Activated B cell treated with CpG ODN at 0.5 μM for 24 hours (primary cell): ENCODE measurements at regions not wholly inside any gene's neighbourhood (a gene's known extent, or its start where the extent isn't known, plus 50 kb on each side); places are given as distances from the start of the nearest gene placed in this dataset.

Experiments
- ATAC-seq: fragments of 200-7000 bp; cut with Tn5 transposase; one replicate; pipeline ENCODE4 v1.10.0; 2021; ENCODE audit warnings: low read depth, mild to moderate bottlenecking, moderate library complexity
- CTCF ChIA-PET: fragments of 350-600 bp; sonication (Branson Sonifier 250); formaldehyde crosslinking; loops from one replicate; lab custom pipeline; 2021; ENCODE audit warnings: antibody characterized with exemption; lab: Charles Lee
- POLR2A ChIA-PET: fragments of 350-600 bp; sonication (Branson Sonifier 250); formaldehyde crosslinking; loops from one replicate; lab custom pipeline; 2021; ENCODE audit warnings: antibody characterized with exemption; lab: Charles Lee
- DNase-seq: peaks from one replicate; pipeline ENCODE4 v3.0.0; 2022
- H3K27ac Mint-ChIP-seq: one replicate; pipeline ENCODE4 v1.8.0; 2020; ENCODE audit warnings: mixed read lengths
- H3K27me3 Mint-ChIP-seq: one replicate; pipeline ENCODE4 v1.8.0; 2021; ENCODE audit warnings: mixed read lengths
- H3K36me3 Mint-ChIP-seq: one replicate; pipeline ENCODE4 v1.8.0; 2021; ENCODE audit warnings: low read depth, mixed read lengths
- H3K4me1 Mint-ChIP-seq: one replicate; pipeline ENCODE4 v1.8.0; 2021; ENCODE audit warnings: mixed read lengths
- H3K4me3 Mint-ChIP-seq: one replicate; pipeline ENCODE4 v1.8.0; 2020; ENCODE audit warnings: mild to moderate bottlenecking, mixed read lengths
- H3K9me3 Mint-ChIP-seq: one replicate; pipeline ENCODE4 v1.8.0; 2020; ENCODE audit warnings: mixed read lengths
- CTCF ChIP-seq: fragments of 200-600 bp; IDR thresholded peaks from one replicate; pipeline ENCODE4 v1.8.0; 2022; ENCODE audit warnings: antibody characterized with exemption, mild to moderate bottlenecking
- intact Hi-C: fragments of 100-400 bp; cut with micrococcal nuclease; formaldehyde crosslinking; loops from one replicate; pipeline ENCODE4 v1.15.1; 2024

- TF ChIP-seq CTCF = no peak
- intact Hi-C loops = no loop called here
- H3K27me3 Mint-ChIP-seq = no peaks in the 10 kb centered on the region
- no peaks in the 10 kb centered on the region for H3K36me3 Mint-ChIP-seq
- no peak overlapping the region for H3K4me3 Mint-ChIP-seq
- ATAC-seq = no peak
- DNase-seq = no peak
- H3K27ac Mint-ChIP-seq = no peak overlapping the region
- H3K9me3 Mint-ChIP-seq = peaks cover 5% of the 10 kb centered on the region
- CTCF ChIA-PET = no interaction called here
- H3K4me1 Mint-ChIP-seq = no peaks in the 10 kb centered on the region
- POLR2A ChIA-PET = no interaction called here
Measured at GRCh38 chr12:38998887-38999482, 93.6 kb upstream of the CPNE8 start.

GRCh38 chr12:38995249-38995648 is 89.9 kb upstream of the CPNE8 start:
- Mint-ChIP-seq H3K4me1 (no peaks in the 10 kb centered on the region), H3K27ac (no peak overlapping the region), H3K4me3 (no peak overlapping the region), H3K9me3 (peaks cover 9% of the 10 kb centered on the region), H3K27me3 (no peaks in the 10 kb centered on the region), H3K36me3 (no peaks in the 10 kb centered on the region)
- DNase-seq = no peak
- no peak for TF ChIP-seq CTCF
- intact Hi-C loops = no loop called here
- ChIA-PET CTCF (no interaction called here), POLR2A (no interaction called here)
- ATAC-seq = no peak

GRCh38 chr12:38985961-38986360 is 80.6 kb upstream of the CPNE8 start:
- intact Hi-C loops = no loop called here
- no peaks in the 10 kb centered on the region for H3K4me1 Mint-ChIP-seq
- H3K4me3 Mint-ChIP-seq = no peak overlapping the region
- H3K36me3 Mint-ChIP-seq = no peaks in the 10 kb centered on the region
- no peak overlapping the region for H3K27ac Mint-ChIP-seq
- peaks cover 17% of the 10 kb centered on the region for H3K9me3 Mint-ChIP-seq
- TF ChIP-seq CTCF = no peak
- DNase-seq (no peak), ATAC-seq (no peak)
- POLR2A ChIA-PET = no interaction called here
- no peaks in the 10 kb centered on the region for H3K27me3 Mint-ChIP-seq
- CTCF ChIA-PET = no interaction called here

GRCh38 chr12:38984388-38984787 is 79.0 kb upstream of the CPNE8 start:
- H3K36me3 Mint-ChIP-seq = no peaks in the 10 kb centered on the region
- no peak overlapping the region for H3K4me3 Mint-ChIP-seq
- CTCF ChIA-PET = no interaction called here
- peaks cover 17% of the 10 kb centered on the region for H3K9me3 Mint-ChIP-seq
- no peak for ATAC-seq
- no peak for TF ChIP-seq CTCF
- no peak overlapping the region for H3K27ac Mint-ChIP-seq
- POLR2A ChIA-PET = no interaction called here
- no peaks in the 10 kb centered on the region for H3K4me1 Mint-ChIP-seq
- no peaks in the 10 kb centered on the region for H3K27me3 Mint-ChIP-seq
- intact Hi-C loops = no loop called here
- DNase-seq = no peak

- DNase-seq = no peak
- Mint-ChIP-seq H3K27ac (no peak overlapping the region), H3K36me3 (no peaks in the 10 kb centered on the region), H3K4me1 (no peaks in the 10 kb centered on the region), H3K27me3 (no peaks in the 10 kb centered on the region), H3K9me3 (peaks cover 17% of the 10 kb centered on the region), H3K4me3 (no peak overlapping the region)
- ChIA-PET POLR2A (no interaction called here), CTCF (no interaction called here)
- TF ChIP-seq CTCF = no peak
- intact Hi-C loops = no loop called here
- no peak for ATAC-seq
Measured at GRCh38 chr12:38983117-38983571, 77.8 kb upstream of the CPNE8 start.
